RWPE1 (cell line): ENCODE measurements at regions not wholly inside any gene's neighbourhood (a gene's known extent, or its start where the extent isn't known, plus 50 kb on each side); places are given as distances from the start of the nearest gene placed in this dataset.

Experiments used
- CTCF ChIA-PET: fragments of 350-600 bp; sonication (Branson Sonifier 250); formaldehyde crosslinking; extraction: SDS; loops from one replicate; lab custom pipeline; 2021; lab: Yijun Ruan, JAX
- POLR2A ChIA-PET: fragments of 400-600 bp; formaldehyde crosslinking; extraction: SDS; loops from one replicate; lab custom pipeline; 2020; ENCODE audit warnings: antibody characterized with exemption; ENCODE audit not compliant: low non-redundant PET; lab: Yijun Ruan, JAX
- DNase-seq: peaks from one replicate; pipeline ENCODE4 v3.0.0; 2012; ENCODE audit warnings: low spot score
- H3K27ac ChIP-seq: fragments of 450-650 bp; 2 replicates; pipeline ENCODE4 v1.5.1; 2017
- CTCF ChIP-seq: fragments of 450-650 bp; conservative IDR thresholded peaks from 2 replicates; pipeline ENCODE4 v1.5.1; 2017; ENCODE audit warnings: low read depth, mild to moderate bottlenecking

GRCh38 chr4:136662539-136662938, 869.8 kb downstream of the PCDH18 start:
- no peak overlapping the region for H3K27ac ChIP-seq
- no peak for DNase-seq
- TF ChIP-seq CTCF = no peak
- ChIA-PET CTCF (no interaction called here), POLR2A (no interaction called here)

GRCh38 chr4:136653640-136654406, 878.5 kb downstream of the PCDH18 start:
- no peak overlapping the region for H3K27ac ChIP-seq
- no peak for TF ChIP-seq CTCF
- DNase-seq = no peak
- ChIA-PET CTCF (interaction anchor here (0.6 kb wide), 1 partner anchor 616 kb away, joined by 3 read pairs; no protein-coding TSS in a partner anchor), POLR2A (no interaction called here)

GRCh38 chr4:136651932-136652331, 880.4 kb downstream of the PCDH18 start:
- H3K27ac ChIP-seq = no peak overlapping the region
- POLR2A ChIA-PET = no interaction called here
- CTCF ChIA-PET = no interaction called here
- no peak for TF ChIP-seq CTCF
- DNase-seq = no peak

- CTCF ChIA-PET = no interaction called here
- DNase-seq = no peak
- POLR2A ChIA-PET = no interaction called here
- H3K27ac ChIP-seq = no peak overlapping the region
- TF ChIP-seq CTCF = no peak
Observed at GRCh38 chr4:136651278-136651667, 881.0 kb downstream of the PCDH18 start.

GRCh38 chr4:136650541-136651277, 881.6 kb downstream of the PCDH18 start:
- TF ChIP-seq CTCF = no peak
- POLR2A ChIA-PET = no interaction called here
- DNase-seq = no peak
- no peak overlapping the region for H3K27ac ChIP-seq
- CTCF ChIA-PET = no interaction called here

- TF ChIP-seq CTCF = no peak
- no peak for DNase-seq
Observed at GRCh38 chr4:136644279-136644678, 888.0 kb downstream of the PCDH18 start.

More at GRCh38 chr4:136644279-136644678, 888.0 kb downstream of the PCDH18 start:
- no peak overlapping the region for H3K27ac ChIP-seq
- POLR2A ChIA-PET = no interaction called here
- CTCF ChIA-PET = no interaction called here
